Smooth muscle cell (in vitro differentiated cells): ENCODE measurements at regions not wholly inside any gene's neighbourhood (a gene's known extent, or its start where the extent isn't known, plus 50 kb on each side); places are given as distances from the start of the nearest gene placed in this dataset.

Source experiments
- DNase-seq: peaks from one replicate; lab custom pipeline; 2025; ENCODE audit not compliant: unreplicated experiment; lab: John Stamatoyannopoulos, UW
- H2AFZ ChIP-seq: fragments of 200-600 bp; sonication (generic); 2 replicates; pipeline ENCODE4 v1.6.0; 2016; ENCODE audit warnings: antibody characterized with exemption, low read depth, mild to moderate bottlenecking
- H3F3A ChIP-seq: fragments of 200-600 bp; sonication (generic); 2 replicates; pipeline ENCODE4 v1.6.0; 2017; ENCODE audit warnings: antibody characterized with exemption, low read depth
- H3K27ac ChIP-seq: fragments of 200-600 bp; sonication (generic); 2 replicates; pipeline ENCODE4 v1.5.1; 2016; ENCODE audit warnings: low read depth, mild to moderate bottlenecking
- H3K27me3 ChIP-seq: fragments of 200-600 bp; sonication (generic); 2 replicates; pipeline ENCODE4 v1.6.1; 2016; ENCODE audit warnings: low read depth, mild to moderate bottlenecking
- H3K36me3 ChIP-seq: fragments of 200-600 bp; sonication (generic); 2 replicates; pipeline ENCODE4 v1.5.1; 2016; ENCODE audit warnings: low read depth
- H3K4me1 ChIP-seq: fragments of 200-600 bp; sonication (generic); 2 replicates; pipeline ENCODE4 v1.5.1; 2016; ENCODE audit warnings: low read depth
- H3K4me2 ChIP-seq: fragments of 200-600 bp; sonication (generic); 2 replicates; pipeline ENCODE4 v1.6.0; 2016; ENCODE audit warnings: mild to moderate bottlenecking
- H3K4me3 ChIP-seq: fragments of 200-600 bp; sonication (generic); 2 replicates; pipeline ENCODE4 v1.5.1; 2016; ENCODE audit warnings: mild to moderate bottlenecking
- H3K79me2 ChIP-seq: fragments of 200-600 bp; sonication (generic); 2 replicates; pipeline ENCODE4 v1.6.0; 2016; ENCODE audit warnings: low read depth, mild to moderate bottlenecking
- H3K9ac ChIP-seq: fragments of 200-600 bp; sonication (generic); 2 replicates; pipeline ENCODE4 v1.6.0; 2016; ENCODE audit warnings: low read depth
- H3K9me3 ChIP-seq: fragments of 200-600 bp; sonication (generic); replicated peaks from 2 replicates; pipeline ENCODE4 v1.5.1; 2016; ENCODE audit warnings: low read depth
- H4K20me1 ChIP-seq: fragments of 200-600 bp; sonication (generic); 2 replicates; pipeline ENCODE4 v1.6.0; 2016; ENCODE audit warnings: low read depth
- CTCF ChIP-seq: fragments of 200-600 bp; sonication (generic); IDR thresholded peaks from 2 replicates; pipeline ENCODE4 v1.5.1; 2017; ENCODE audit warnings: borderline replicate concordance, mild to moderate bottlenecking, antibody characterized with exemption; ENCODE audit not compliant: insufficient read depth, poor library complexity, severe bottlenecking
- WGBS: methylation state at CpG from one replicate; pipeline ENCODE4 v1.1.7; 2016; ENCODE audit warnings: low lambda C conversion rate; 5-methylcytosine and 5-hydroxymethylcytosine counted together

GRCh38 chr6:168903613-168904345 is 349.9 kb downstream of the THBS2 start:
- Histone ChIP-seq H3K4me3 (no peak overlapping the region), H2AFZ (no peak overlapping the region), H3K27ac (no peak overlapping the region), H4K20me1 (no peaks in the 10 kb centered on the region), H3K36me3 (no peaks in the 10 kb centered on the region), H3F3A (no peaks in the 10 kb centered on the region), H3K9ac (no peak overlapping the region), H3K4me2 (no peak overlapping the region), H3K9me3 (no peaks in the 10 kb centered on the region), H3K27me3 (no peaks in the 10 kb centered on the region), H3K79me2 (no peaks in the 10 kb centered on the region), H3K4me1 (no peaks in the 10 kb centered on the region)
- DNase-seq = no peak
- 94% methylated on average over 17 of the region's 17 CpGs for WGBS
- TF ChIP-seq CTCF = no peak

DNA sequence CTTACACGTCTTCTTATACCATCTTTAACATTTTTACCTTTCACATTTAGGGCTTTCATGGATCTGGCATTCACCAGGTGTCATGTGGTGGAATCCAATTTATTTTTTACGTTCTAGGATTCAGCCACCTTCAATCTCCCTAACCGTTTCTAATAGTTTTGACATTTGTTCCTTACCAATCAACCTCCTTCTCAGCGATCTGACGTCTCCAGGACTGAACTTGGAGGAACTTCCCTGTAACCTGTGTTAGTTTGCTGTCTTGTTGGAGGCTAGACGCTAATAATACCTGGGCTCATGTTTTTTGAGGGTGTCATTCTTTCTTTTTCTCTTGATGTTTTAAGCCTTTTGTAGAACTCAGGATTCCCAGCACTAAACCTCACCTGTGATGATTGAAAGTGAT is 351.6 kb downstream of the THBS2 start:
- Histone ChIP-seq H3K79me2 (no peaks in the 10 kb centered on the region), H3K36me3 (no peaks in the 10 kb centered on the region), H2AFZ (no peak overlapping the region), H3K9me3 (no peaks in the 10 kb centered on the region), H3K4me3 (no peak overlapping the region), H3K27me3 (no peaks in the 10 kb centered on the region), H3K4me1 (no peaks in the 10 kb centered on the region), H4K20me1 (no peaks in the 10 kb centered on the region), H3F3A (no peaks in the 10 kb centered on the region), H3K9ac (no peak overlapping the region), H3K27ac (no peak overlapping the region), H3K4me2 (no peak overlapping the region)
- no peak for TF ChIP-seq CTCF
- WGBS = 83% methylated on average over 6 of the region's 6 CpGs
- no peak for DNase-seq

DNA sequence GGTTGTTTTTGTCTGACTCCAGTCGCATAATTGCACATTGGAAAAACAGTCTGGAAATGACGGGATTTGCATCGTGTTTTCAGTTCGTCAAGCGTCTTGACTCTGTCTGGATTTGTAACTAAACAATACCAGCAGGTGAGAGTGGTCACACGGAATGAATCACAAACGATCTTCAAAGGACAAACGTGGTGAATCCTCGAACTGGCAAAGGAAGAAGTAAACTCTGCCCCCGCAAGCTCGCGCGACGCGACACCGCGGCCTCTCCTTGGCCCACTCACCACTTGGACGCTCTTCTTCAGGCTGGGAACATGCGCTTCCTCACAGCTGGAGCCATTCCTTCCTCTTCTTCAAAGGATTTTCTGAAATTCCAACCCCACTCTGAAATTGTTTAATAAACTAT is 352.6 kb downstream of the THBS2 start:
- no peak for TF ChIP-seq CTCF
- no peak overlapping the region for H3K4me2 ChIP-seq
- no peak overlapping the region for H3K27ac ChIP-seq
- no peak overlapping the region for H3K9ac ChIP-seq
- WGBS = 93% methylated on average over 19 of the region's 19 CpGs
- DNase-seq = no peak
- H3K79me2 ChIP-seq = no peaks in the 10 kb centered on the region
- no peaks in the 10 kb centered on the region for H3K36me3 ChIP-seq
- H3K4me1 ChIP-seq = no peaks in the 10 kb centered on the region
- H3F3A ChIP-seq = no peaks in the 10 kb centered on the region
- H2AFZ ChIP-seq = no peak overlapping the region
- H3K9me3 ChIP-seq = no peaks in the 10 kb centered on the region
- no peak overlapping the region for H3K4me3 ChIP-seq
- H4K20me1 ChIP-seq = no peaks in the 10 kb centered on the region
- no peaks in the 10 kb centered on the region for H3K27me3 ChIP-seq

DNA sequence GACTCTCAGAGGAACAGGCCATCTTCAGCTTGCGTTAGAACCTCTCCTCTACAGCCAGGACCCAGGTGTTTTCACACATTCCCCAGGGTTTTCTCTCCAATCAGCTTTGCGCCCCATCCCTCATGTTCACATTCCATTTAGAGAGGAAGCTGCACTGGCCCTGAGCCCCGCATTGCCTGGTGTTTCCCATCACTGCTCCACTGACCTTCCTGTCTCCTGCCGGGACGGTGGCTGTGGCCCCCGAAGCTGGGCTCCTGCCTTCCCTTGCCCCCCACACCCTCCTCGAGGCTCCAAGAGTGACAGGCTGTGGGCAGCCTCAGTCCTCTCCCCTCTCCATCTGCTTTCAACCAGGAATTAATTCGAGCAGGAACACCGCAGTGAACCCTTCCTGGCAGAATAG is 357.3 kb downstream of the THBS2 start:
- 90% methylated on average over 9 of the region's 9 CpGs for WGBS

More for the DNA sequence above, 357.3 kb downstream of the THBS2 start:
- Histone ChIP-seq H3K4me2 (no peak overlapping the region), H3F3A (no peaks in the 10 kb centered on the region), H3K9ac (no peak overlapping the region), H2AFZ (no peak overlapping the region), H3K9me3 (no peaks in the 10 kb centered on the region), H3K79me2 (no peaks in the 10 kb centered on the region), H3K36me3 (no peaks in the 10 kb centered on the region), H4K20me1 (no peaks in the 10 kb centered on the region), H3K27me3 (peaks cover 10% of the 10 kb centered on the region), H3K27ac (no peak overlapping the region), H3K4me1 (no peaks in the 10 kb centered on the region), H3K4me3 (no peak overlapping the region)
- no peak for TF ChIP-seq CTCF
- no peak for DNase-seq
